HepG2 (cell line): ENCODE measurements at regions not wholly inside any gene's neighbourhood (a gene's known extent, or its start where the extent isn't known, plus 50 kb on each side); places are given as distances from the start of the nearest gene placed in this dataset.

Source experiments
- ELF1 ChIP-seq: sonication (generic); formaldehyde crosslinking; IDR thresholded peaks from 2 replicates; pipeline ENCODE4 v1.4.0; 2020; ENCODE audit warnings: missing genetic modification reagents
- POLR2AphosphoS5 ChIP-seq: IDR thresholded peaks from 2 replicates; pipeline ENCODE4 v1.6.1; 2012; ENCODE audit warnings: low read depth, low read length
- TF ChIP-seq, protein P1 (sequence below): sonication (generic); formaldehyde crosslinking; IDR thresholded peaks from 2 replicates; pipeline ENCODE4 v1.5.0; 2020; ENCODE audit warnings: mild to moderate bottlenecking, missing genetic modification reagents, moderate library complexity

DNA sequence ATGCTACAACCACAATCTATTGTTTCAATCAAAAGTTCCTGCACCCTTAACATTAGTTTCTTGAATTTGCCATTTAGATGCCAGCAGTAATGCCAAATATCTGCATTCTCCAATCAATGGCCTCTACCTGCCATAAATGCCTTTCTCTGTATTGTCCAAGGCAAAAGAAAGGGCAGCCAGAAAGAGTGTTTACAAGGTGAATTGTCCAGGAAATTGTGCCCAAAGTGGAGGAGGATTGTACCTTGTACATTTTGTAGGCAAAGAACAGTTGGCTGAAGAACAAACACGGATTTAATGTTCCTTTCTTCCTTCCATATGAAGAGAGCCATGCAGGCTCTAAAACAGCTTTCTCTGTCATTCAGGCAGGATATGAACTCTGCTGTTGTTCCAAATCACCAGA, 181.5 kb downstream of the GUCY2F start:
- TF ChIP-seq POLR2AphosphoS5 (no peak), ELF1 (no peak)
- TF ChIP-seq, protein P1, sequence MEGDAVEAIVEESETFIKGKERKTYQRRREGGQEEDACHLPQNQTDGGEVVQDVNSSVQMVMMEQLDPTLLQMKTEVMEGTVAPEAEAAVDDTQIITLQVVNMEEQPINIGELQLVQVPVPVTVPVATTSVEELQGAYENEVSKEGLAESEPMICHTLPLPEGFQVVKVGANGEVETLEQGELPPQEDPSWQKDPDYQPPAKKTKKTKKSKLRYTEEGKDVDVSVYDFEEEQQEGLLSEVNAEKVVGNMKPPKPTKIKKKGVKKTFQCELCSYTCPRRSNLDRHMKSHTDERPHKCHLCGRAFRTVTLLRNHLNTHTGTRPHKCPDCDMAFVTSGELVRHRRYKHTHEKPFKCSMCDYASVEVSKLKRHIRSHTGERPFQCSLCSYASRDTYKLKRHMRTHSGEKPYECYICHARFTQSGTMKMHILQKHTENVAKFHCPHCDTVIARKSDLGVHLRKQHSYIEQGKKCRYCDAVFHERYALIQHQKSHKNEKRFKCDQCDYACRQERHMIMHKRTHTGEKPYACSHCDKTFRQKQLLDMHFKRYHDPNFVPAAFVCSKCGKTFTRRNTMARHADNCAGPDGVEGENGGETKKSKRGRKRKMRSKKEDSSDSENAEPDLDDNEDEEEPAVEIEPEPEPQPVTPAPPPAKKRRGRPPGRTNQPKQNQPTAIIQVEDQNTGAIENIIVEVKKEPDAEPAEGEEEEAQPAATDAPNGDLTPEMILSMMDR, result no peak
